Renal cortex interstitium (tissue), 11 donors: ENCODE measurements at regions not wholly inside any gene's neighbourhood (a gene's known extent, or its start where the extent isn't known, plus 50 kb on each side); places are given as distances from the start of the nearest gene placed in this dataset.
"Not testable (repeated sequence)": the region's sequence is repeated elsewhere in the genome, so short reads cannot be mapped to it uniquely, and the experiment has no call there.

Source experiments
- DNase-seq, 11 donors: peaks; one replicate each; pipeline ENCODE4 v3.0.0-alpha.2; 2013; ENCODE audit warnings: low read depth in 9 of 11, low spot score in 4 of 11; ENCODE audit errors: extremely low read depth in 1 of 11

DNA sequence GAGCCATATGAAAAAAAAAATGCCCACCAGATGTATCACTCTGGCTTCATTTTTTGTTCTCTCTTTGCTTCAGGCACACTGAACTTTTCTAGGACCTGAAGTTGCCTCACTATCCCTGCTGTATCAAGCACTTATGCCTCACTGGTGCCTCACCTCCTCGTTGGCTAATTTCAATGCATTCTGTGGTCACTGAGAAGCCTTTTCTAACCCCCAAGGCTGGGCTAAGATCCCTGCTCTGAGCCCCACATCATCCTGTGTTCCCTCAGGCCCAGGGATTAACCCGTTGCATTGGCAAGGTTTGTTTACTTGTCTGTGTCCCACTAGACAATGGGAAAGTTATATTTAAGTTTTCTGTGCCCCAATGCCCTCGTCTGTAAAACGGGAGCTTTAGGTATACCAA is 362.7 kb downstream of the OSTF1 start:
- DNase-seq = no peak

DNA sequence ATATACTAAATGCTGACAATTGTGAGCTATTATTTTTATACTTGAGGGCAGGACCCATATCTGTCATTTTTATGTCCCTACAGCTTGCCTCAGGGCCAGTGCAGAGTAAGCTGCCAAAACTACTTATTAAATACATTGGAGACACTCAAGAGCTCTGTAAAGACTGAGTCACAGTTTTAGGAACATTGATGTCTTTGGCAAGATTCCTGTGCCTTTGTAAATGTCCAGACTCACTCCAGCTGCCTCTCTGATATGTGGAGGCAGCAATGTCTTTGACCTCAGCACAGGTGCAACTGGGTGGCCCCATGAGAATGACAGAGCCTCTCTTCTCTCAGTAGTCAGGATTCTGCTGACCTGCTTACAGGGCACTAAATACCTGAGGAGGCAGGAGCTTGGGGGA is 363.2 kb downstream of the OSTF1 start:
- DNase-seq = peak in 9 of 11 donors; percentile 10 to 44 (median 35)

DNA sequence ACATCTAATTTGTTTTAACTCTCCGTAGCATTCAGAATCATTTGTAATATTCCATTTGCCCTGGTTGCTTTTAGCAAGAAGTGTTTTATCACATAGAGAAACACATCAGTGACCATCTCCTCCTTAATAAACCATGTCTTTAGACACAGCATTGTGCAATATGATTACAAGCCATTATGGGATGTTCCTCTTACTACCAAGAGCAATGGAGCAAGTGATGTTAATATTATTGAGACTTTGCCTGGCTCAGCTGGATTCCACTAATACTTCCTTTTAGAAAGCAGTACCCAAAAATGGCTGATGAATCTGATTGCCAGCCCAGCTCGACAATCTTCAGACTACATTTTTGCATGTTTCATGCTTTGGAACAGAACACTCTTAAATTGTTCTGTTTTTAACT is 364.2 kb downstream of the OSTF1 start:
- DNase-seq = no peak

DNA sequence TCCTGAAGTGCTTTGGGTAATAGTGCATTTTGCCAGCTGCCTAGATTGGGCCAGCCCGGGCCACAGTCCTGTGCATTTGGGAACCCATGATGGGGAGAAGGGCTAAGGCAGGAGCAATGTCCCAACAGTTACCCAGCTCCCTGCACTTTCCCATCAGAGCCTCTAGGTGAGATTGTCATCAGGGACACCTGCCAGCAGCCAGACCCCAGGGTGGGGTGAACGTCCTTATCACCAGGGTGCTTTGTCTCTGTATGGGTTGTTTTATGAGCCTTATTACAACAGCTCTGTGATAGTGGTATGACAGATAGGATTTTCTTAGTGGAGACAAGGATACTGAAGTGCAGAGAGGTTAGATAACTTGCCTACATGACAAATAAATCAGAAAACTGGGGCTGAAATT is 365.7 kb downstream of the OSTF1 start:
- no peak for DNase-seq

DNA sequence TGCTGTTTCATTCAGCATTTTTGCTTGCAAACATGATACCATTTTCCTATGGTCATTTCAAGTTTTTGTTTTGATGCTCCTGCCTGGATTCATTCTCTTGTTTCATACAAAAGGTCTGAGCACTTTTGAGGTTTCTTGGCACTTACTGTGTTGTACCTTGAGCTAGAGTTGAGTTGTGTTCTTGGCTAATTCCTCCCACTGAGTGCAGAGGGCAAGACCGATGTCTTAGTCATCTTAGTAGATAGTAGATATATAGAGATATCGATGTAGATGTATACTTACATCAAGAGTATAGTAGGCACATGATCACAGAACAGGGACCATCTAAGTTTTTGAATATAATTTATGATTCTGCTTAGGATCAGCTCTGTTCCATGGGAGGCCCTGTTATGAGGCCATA is 366.6 kb downstream of the OSTF1 start:
- no peak for DNase-seq

DNA sequence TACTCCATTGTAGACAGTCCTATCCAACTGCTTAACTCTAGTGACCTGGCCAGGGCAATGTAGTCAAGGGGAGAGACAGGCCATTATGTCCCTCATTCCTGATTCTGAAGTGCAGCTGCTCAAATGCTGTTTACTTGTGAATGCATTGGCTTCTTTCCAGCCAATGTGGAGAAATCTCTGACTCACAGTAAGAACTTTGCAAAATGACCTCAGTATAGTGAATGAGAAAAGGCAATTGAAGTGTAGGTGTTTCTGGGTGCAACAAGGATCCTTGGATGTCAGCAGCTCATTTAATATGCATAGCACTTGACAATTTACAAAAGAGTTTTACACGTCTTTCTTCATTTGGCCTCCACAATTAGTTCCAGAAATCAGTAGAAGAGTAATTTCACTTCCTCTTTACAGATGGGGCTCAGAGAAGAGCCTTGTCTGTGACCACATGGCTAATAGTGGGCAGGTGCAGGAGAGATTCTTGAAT is 367.2 kb downstream of the OSTF1 start:
- no peak for DNase-seq

DNA sequence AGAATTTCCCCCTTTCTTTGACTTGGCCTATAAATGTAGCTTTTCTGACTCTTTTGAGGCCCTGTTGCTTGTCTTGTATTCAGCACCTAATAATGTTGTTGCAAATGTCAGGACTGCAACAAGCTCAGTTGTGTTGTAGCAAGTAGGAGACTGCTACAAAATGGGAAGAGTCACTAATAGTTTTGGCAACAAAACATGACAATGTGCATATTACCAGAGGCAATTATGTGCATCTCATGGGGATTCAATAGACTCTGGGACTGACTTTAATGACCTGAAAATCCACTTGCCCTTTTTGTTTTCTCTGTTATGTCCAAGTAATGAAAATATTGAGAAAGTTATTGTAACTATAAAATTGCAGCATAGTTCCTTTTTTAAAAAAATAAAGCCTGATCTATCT is 368.4 kb downstream of the OSTF1 start:
- no peak for DNase-seq

DNA sequence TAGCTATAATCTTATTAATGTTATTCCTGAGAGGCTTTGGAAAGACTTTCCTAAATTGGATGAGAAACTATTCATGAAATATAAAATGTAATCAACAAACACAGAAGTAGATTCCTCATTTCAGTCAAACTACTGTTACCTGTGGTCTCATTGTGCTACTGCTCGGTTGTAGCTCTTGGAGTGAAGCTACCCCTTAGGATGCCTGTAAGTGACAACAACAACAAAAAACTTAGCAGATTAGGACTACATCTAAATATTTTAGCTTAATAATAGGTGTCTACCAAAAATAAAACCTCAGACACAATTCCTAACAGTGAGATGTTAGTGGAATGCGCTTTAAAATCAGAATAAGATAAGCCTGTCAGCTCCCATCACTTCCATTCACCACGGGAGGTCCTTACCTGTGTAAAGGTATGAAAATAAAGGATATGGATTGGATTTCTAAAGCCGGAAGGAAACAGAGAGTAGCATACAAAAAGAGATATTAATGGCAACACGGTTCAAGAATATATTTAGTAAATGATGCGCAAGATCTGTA is 369.2 kb downstream of the OSTF1 start:
- DNase-seq = no peak

DNA sequence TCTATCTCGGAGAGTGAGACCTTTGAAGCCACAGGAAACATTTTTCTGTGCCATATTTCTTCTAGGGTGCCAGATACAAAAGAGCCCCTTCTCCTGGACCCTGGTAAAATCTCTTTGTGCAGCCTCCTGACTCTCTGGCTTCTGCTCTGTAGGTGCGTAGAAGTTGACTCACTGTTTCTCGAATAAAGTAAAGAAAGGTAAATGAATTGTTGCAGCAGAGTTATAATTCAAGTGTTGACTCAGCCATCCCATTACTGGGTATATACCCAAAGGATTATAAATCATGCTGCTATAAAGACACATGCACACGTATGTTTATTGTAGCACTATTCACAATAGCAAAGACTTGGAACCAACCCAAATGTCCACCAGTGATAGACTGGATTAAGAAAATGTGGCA is 371.0 kb downstream of the OSTF1 start:
- not testable (repeated sequence) for DNase-seq

DNA sequence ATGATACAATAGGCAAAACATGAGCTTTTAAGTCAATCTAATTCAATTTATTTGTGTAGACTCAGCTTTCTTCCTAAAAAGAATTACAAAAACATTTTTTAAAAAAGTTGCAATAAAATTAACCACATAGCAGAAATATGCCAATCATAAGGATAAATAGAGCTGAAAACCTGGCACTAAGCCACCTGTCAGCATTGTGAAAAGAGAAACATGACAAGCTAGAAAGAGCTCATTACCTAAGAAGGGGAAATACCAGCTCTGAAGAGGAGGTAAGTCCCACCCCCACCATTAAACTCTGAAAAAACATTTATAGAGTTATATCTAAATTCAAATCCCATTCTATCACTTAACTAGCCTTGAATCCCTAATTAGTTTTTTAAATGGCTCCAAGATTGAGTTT is 372.9 kb downstream of the OSTF1 start:
- DNase-seq = no peak

DNA sequence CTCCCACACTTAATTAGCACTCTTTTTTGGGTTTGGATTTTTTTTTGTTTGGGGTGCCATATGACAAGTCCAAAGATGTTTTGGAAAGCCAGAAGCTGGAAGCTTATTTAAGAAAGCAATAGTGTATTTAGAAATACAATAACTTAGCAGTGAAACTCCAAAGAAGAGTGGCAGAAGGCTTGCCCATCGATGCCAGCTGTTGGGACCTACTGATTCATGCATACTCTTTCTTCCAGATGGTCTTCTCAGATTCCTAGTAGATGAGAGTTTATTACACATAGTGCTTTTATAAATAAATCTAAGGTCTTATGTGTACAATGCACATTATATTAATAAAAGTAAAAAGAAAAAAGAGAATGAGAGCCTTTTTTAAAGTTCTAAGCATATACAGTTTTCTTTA is 374.6 kb downstream of the OSTF1 start:
- DNase-seq = no peak

DNA sequence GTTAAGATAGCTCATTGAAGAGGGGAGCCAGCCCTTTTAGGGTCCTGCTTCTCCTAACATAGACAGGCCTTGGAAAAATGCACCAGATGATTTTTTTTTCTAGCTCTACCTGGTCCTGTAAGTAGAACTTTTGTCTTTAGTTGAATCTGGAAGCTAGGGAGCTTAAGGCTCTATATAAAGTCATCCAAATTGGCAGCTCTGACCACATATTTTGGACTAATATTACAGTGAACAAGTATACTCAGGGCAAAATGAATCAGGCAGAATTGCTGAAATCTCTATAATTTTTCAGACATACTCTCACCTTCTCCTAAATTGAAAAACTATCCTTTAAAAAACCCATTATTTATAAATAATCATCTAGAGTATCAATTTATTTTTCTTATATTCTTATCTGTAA is 375.6 kb downstream of the OSTF1 start:
- DNase-seq = no peak

DNA sequence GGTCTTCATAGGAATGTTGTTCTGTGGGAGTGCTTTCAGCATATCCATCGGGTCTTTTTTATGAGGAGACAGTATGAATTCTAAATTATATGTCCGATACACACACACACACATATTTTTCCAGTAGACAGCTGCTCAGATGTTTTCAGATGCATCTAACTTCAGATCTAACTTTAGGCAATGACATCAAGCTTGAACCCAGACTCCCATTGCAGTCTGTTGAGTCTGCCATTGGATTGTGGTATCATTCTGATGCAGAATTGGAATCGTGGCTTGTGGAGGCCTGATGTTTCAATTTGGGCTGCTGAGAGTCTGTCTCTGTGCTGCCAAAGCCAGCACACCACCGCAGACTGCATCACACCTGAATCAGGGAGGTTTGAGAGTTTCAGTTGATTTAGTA is 376.4 kb downstream of the OSTF1 start:
- no peak for DNase-seq

DNA sequence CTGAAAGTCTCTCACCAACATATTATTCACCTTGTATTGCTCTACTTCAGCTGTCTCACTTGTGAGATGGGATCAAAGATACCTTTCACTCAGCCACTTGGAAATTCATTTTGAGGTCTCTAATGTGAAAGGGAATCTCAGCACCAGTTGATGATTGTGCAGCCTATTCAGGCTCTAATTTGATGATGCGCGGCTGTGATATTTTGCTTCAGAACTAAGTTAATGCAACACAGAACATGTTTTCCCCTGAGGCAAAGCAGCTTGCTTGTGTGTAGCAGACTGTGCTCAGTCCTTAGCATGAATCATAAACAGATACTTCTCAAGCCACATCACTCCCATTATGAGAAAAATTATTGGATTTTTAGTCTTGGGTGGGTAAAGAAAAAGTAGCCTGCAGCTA is 378.8 kb downstream of the OSTF1 start:
- DNase-seq = no peak

DNA sequence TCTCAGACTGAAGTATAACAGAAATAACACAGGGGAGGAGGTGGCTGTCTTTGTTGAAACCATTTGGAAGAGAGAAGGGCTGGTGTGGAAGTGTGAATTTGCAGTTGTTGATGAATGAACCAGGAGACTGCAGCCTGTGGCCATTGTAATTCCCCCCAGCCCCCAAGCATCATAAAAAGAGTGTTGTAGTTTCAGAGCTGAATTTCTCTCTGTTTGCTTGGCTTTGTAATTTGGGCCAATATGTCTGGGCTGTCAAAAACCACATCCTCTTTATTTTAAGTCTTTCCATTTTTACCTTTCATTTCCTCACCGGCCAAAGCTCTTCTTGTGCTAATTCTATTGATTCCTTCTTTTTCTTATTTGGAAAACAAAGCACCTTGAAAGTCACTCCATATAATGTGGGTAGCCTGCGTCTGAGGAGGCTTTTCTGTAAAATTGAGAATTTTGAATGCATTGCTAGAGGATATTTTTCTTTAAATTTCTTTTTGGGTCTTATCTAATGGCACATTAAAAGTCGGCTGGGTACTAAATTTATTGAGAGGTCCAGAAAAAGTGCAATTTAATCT is 383.3 kb downstream of the OSTF1 start:
- no peak for DNase-seq

DNA sequence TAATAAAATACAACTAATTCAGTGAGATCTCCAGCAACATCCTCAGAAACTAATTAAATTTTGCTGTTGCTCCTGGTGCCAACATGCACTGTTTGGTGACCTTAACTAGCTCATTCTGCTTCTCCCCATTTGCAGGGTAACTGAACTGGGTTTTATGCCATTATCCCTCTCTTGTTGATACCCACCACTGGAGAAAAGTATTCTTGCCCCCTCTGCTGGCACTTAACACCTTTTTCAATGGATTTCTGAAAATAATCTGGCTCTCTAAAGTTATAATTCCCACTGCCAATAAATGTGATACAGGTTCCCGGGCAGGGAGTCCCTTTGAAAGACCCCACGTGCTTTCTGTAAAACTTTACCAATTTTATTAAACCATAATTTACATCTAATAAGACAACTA is 394.3 kb downstream of the OSTF1 start:
- no peak for DNase-seq

DNA sequence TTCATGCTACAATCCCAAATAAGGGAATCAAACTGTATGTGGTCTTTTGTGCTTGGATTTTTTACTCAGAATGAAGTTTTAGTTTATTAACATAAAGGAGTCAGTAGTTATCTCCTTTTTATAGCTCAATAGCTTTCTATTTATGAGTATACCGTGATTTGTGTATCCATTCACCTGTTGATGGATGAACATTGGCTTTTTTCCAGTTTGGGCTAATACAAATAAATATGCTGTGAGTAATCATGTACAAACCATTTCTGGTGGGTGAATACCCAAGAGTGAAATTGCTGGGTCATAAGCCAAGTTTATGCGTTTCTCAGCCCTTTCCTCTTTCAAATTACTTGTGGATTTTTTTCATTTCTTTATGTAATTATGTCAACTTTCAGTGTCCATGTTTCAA is 395.3 kb downstream of the OSTF1 start:
- DNase-seq = no peak

DNA sequence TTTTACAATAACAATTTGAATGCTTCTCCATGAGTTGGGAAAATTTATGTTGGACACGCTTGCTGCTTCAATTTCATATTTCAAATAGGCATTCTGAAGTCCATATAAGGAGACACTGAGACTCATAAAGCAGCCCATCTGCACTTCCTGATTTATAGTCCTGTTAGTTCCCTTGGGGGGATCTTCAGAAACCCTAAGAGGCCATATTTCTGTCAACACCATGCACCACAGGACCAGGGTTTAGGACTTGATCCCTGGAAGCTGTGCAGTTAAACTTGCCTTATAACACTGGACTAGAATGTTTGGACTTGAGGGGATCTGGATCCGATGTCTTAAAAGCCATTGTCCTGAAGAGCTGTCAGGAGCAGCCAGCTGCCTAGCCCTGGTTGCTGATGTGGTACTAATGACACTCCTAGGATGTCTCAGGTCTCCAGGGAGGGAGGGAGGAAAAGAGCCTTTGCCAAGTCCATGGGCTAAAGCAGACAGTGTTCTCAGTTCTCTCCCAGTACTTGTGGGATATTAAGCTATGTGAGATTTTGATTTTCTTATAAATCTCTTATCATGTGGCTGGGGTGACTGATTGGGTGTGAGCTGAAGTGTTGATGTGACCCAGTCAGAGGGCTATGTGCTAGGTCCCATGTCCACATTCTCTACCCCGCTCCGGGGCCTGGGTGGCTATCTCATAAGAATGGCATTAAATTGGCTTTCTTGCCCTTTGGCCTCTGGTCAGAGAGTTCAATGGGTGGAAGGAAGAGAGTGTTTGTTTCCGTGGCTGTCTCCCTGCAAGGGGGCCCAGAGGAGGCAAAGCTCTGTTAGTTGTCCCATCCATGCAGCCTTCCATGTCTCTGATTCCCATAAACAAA is 399.8 kb downstream of the OSTF1 start:
- peak in 5 of 11 donors; percentile 3 to 28 (median 12) for DNase-seq

DNA sequence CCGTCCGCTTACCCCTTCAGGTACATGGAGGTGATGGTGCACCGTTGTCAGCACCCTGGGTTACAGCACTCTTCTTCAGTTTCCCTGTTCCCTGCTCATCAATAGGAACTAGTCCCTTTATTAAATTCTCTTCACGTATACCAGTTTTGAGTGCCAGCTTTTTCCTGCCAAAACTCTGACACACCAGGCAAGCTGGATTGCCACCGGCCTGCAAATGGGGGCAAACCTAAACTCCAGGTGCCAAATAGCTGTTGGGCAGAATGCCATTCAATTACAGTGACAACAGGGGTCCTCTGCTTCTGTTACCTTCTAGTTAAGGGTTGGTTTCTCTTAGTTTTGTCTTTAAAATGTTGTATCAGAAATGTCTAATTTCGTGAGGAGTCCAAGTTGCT is 400.4 kb downstream of the OSTF1 start:
- DNase-seq = no peak

DNA sequence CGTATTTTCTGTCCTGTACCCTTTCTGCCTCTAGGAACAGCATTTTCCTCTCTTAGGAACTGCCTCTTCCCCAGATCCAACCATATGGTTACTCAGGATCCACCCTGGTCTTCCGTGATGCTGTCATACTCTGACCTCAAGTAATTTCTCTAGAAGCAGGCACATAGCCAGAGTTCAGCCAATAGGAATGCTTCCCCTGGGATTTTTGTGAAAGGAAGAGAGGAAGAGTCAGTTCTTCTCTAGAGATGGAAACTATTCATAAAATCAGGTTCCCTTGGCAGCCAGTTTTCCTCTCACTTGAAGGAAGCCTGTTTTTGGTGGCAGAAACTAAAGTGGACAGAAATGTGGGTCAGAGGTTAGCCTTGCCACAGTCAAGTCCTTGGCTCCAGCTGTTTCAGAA is 400.1 kb upstream of the PCSK5 start:
- DNase-seq = no peak

DNA sequence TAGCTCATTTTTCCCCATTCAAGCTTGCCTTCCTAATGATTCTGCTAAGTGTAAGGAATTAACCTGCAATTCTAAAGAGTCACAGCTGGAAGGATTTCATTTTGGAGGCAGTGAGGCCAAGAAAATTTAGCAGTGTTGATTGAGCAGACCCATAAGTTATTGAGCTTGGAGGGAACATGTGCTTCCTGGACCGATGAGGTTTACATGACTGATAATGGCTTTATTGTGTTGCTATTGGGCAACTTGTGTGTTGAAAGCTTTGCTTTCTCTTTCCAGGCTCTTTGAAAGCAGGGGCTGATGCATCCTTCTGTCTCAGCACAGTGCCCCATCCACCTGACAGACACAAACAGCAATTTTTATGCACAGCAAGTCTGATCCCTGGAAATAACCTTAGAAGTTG is 398.9 kb upstream of the PCSK5 start:
- DNase-seq = no peak
